B cell (primary cell): ENCODE measurements at regions not wholly inside any gene's neighbourhood (a gene's known extent, or its start where the extent isn't known, plus 50 kb on each side); places are given as distances from the start of the nearest gene placed in this dataset.

Experiments used
- ATAC-seq: fragments of 200-7000 bp; cut with Tn5 transposase; one replicate; pipeline ENCODE4 v1.10.0; 2021; ENCODE audit warnings: low read depth, mild to moderate bottlenecking, moderate number of reproducible peaks, moderate library complexity
- CTCF ChIA-PET: fragments of 350-600 bp; sonication (Branson Sonifier 250); formaldehyde crosslinking; loops from one replicate; lab custom pipeline; 2021; ENCODE audit warnings: antibody characterized with exemption, inconsistent platforms; lab: Charles Lee
- POLR2A ChIA-PET: fragments of 350-600 bp; sonication (Branson Sonifier 250); formaldehyde crosslinking; loops from one replicate; lab custom pipeline; 2021; ENCODE audit warnings: antibody characterized with exemption; lab: Charles Lee
- DNase-seq: peaks from one replicate; pipeline ENCODE4 v3.0.0; 2013
- H2AFZ ChIP-seq: 2 replicates; pipeline ENCODE4 v1.6.1; 2012; ENCODE audit warnings: mild to moderate bottlenecking, low read depth, low read length; ENCODE audit not compliant: insufficient read depth, poor library complexity, severe bottlenecking
- H3K27ac ChIP-seq, 2 donors: 1 replicate in 1 of 2; 2 replicates in 1 of 2; pipeline ENCODE4 v1.5.1; 2012 to 2013; ENCODE audit warnings: low read length in 2 of 2, mild to moderate bottlenecking in 2 of 2, moderate library complexity in 1 of 2
- H3K27me3 ChIP-seq, 4 experiments: fragments of 200-600 bp in 1 of 4; sonication (generic) in 1 of 4; replicated peaks in 1 of 4; 1 replicate in 2 of 4; 2 replicates in 2 of 4; pipeline versions ENCODE4 v1.6.1 to v1.7.0; 2013 to 2016; ENCODE audit warnings: low read length in 3 of 4, mild to moderate bottlenecking in 2 of 4, mixed read lengths in 1 of 4, moderate library complexity in 1 of 4; ENCODE audit not compliant: insufficient read depth in 4 of 4, control insufficient read depth in 3 of 4; ENCODE audit errors: control extremely low read depth in 1 of 4
- H3K36me3 ChIP-seq, 2 experiments: replicated peaks in 1 of 2; 1 replicate in 1 of 2; 2 replicates in 1 of 2; pipeline versions ENCODE4 v1.6.1 to v1.7.1; 2013; ENCODE audit warnings: low read length in 1 of 2; ENCODE audit not compliant: insufficient read depth in 2 of 2, control insufficient read depth in 1 of 2; ENCODE audit errors: control extremely low read depth in 1 of 2, extremely low read depth in 1 of 2
- H3K4me1 ChIP-seq, 2 donors: fragments of 200-600 bp in 1 of 2; sonication (generic) in 1 of 2; 1 replicate in 1 of 2; 2 replicates in 1 of 2; pipeline versions ENCODE4 v1.5.1 to v1.6.1; 2013 to 2017; ENCODE audit warnings: low read length in 2 of 2; ENCODE audit not compliant: control insufficient read depth in 2 of 2, insufficient read depth in 2 of 2
- H3K4me2 ChIP-seq: replicated peaks from 2 replicates; pipeline ENCODE3; 2012; ENCODE audit warnings: mild to moderate bottlenecking, low read depth, low read length; ENCODE audit not compliant: poor library complexity, severe bottlenecking
- H3K4me3 ChIP-seq, 5 experiments: fragments of 200-600 bp in 1 of 5; sonication (generic) in 1 of 5; 1 replicate in 3 of 5; 2 replicates in 2 of 5; pipeline versions ENCODE4 v1.5.1 to v1.7.0; 2011 to 2016; ENCODE audit warnings: low read length in 4 of 5, mild to moderate bottlenecking in 4 of 5, low read depth in 2 of 5, control low read depth in 1 of 5, moderate library complexity in 1 of 5; ENCODE audit not compliant: insufficient read depth in 1 of 5; ENCODE audit errors: control extremely low read depth in 1 of 5, extremely low read depth in 1 of 5
- H3K79me2 ChIP-seq: fragments of 200-600 bp; sonication (generic); one replicate; pipeline ENCODE4 v1.6.0; 2016; ENCODE audit warnings: low read length; ENCODE audit not compliant: control insufficient read depth, insufficient read depth
- H3K9ac ChIP-seq: fragments of 200-600 bp; sonication (generic); 2 replicates; pipeline ENCODE4 v1.6.1; 2017; ENCODE audit warnings: mild to moderate bottlenecking, low read length, moderate library complexity
- H3K9me3 ChIP-seq, 3 donors: one replicate each; pipeline versions ENCODE4 v1.6.1 to v1.7.1; 2013; ENCODE audit warnings: low read length in 2 of 3; ENCODE audit not compliant: control insufficient read depth in 2 of 3, insufficient read depth in 1 of 3; ENCODE audit errors: control extremely low read depth in 1 of 3
- H4K20me1 ChIP-seq: 2 replicates; pipeline ENCODE4 v1.6.0; 2012; ENCODE audit warnings: mild to moderate bottlenecking, low read length; ENCODE audit not compliant: insufficient read depth, control insufficient read depth, poor library complexity, severe bottlenecking
- H3K27ac Mint-ChIP-seq: one replicate; pipeline ENCODE4 v1.8.0; 2021; ENCODE audit warnings: mixed read lengths
- H3K27me3 Mint-ChIP-seq: one replicate; pipeline ENCODE4 v1.8.0; 2021; ENCODE audit warnings: mixed read lengths
- H3K4me1 Mint-ChIP-seq: one replicate; pipeline ENCODE4 v1.8.0; 2021; ENCODE audit warnings: mixed read lengths
- H3K4me3 Mint-ChIP-seq: one replicate; pipeline ENCODE4 v1.8.0; 2021; ENCODE audit warnings: mixed read lengths
- H3K9me3 Mint-ChIP-seq: one replicate; pipeline ENCODE4 v1.8.0; 2022; ENCODE audit warnings: mixed read lengths; ENCODE audit not compliant: insufficient read depth
- EZH2 ChIP-seq: IDR thresholded peaks from 2 replicates; pipeline ENCODE4 v1.6.1; 2012; ENCODE audit warnings: borderline replicate concordance, low read depth, mild to moderate bottlenecking, moderate library complexity, low read length; ENCODE audit not compliant: insufficient read depth, poor library complexity, severe bottlenecking
- WGBS: methylation state at CpG from one replicate; pipeline ENCODE4 v1.1.5; 2013; ENCODE audit warnings: missing lambda C conversion rate; ENCODE audit not compliant: insufficient coverage; 5-methylcytosine and 5-hydroxymethylcytosine counted together
- intact Hi-C: fragments of 100-400 bp; cut with micrococcal nuclease; formaldehyde crosslinking; loops from one replicate; pipeline ENCODE4 v1.10.0; 2022
- TF ChIP-seq, protein P1 (sequence below): fragments of 200-600 bp; IDR thresholded peaks from one replicate; pipeline ENCODE4 v1.8.0; 2022; ENCODE audit warnings: antibody characterized with exemption, mild to moderate bottlenecking

DNA sequence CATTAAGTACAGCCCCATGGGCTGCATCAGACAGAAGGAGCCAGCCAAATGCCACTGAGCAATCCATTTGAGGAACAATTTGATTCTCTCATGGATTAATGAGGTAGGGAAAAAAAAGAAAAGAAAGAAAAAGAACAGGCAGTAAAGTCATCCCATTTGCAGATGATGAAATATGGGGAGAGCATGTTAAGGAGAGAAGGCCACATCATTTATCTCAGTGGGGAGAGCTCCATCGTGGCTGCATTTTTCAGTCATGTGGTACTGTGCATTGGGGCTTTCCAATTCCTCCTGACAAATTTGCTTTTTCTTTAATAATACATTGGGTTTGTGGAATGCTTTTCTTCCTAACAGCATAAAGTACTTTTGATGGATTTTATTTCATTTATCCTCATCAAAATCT lies 375.2 kb upstream of the TLE4 start:
- Histone ChIP-seq H3K9ac (no peak overlapping the region), H4K20me1 (no peaks in the 10 kb centered on the region), H3K4me1 (no peaks in the 10 kb centered on the region), H3K4me3 (no peak overlapping the region), H3K27me3 (peaks cover 0 to 7% (median 0%) of the 10 kb centered on the region in 4 experiments), H3K27ac (no peak overlapping the region), H3K9me3 (no peaks in the 10 kb centered on the region), H3K4me2 (no peak overlapping the region), H2AFZ (no peak overlapping the region), H3K36me3 (no peaks in the 10 kb centered on the region), H3K79me2 (no peaks in the 10 kb centered on the region)
- intact Hi-C loops, result no loop called here
- TF ChIP-seq, protein P1, sequence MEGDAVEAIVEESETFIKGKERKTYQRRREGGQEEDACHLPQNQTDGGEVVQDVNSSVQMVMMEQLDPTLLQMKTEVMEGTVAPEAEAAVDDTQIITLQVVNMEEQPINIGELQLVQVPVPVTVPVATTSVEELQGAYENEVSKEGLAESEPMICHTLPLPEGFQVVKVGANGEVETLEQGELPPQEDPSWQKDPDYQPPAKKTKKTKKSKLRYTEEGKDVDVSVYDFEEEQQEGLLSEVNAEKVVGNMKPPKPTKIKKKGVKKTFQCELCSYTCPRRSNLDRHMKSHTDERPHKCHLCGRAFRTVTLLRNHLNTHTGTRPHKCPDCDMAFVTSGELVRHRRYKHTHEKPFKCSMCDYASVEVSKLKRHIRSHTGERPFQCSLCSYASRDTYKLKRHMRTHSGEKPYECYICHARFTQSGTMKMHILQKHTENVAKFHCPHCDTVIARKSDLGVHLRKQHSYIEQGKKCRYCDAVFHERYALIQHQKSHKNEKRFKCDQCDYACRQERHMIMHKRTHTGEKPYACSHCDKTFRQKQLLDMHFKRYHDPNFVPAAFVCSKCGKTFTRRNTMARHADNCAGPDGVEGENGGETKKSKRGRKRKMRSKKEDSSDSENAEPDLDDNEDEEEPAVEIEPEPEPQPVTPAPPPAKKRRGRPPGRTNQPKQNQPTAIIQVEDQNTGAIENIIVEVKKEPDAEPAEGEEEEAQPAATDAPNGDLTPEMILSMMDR, result no peak
- TF ChIP-seq EZH2, result no peak
- no peak overlapping the region for H3K4me3 Mint-ChIP-seq
- DNase-seq (no peak), ATAC-seq (no peak)
- POLR2A ChIA-PET, result no interaction called here
- no peaks in the 10 kb centered on the region for H3K9me3 Mint-ChIP-seq
- peaks cover 6% of the 10 kb centered on the region for H3K27me3 Mint-ChIP-seq
- no CpG with 5 or more reads among the region's 1 CpG for WGBS
- no peak overlapping the region for H3K27ac Mint-ChIP-seq
- CTCF ChIA-PET, result no interaction called here
- no peaks in the 10 kb centered on the region for H3K4me1 Mint-ChIP-seq

DNA sequence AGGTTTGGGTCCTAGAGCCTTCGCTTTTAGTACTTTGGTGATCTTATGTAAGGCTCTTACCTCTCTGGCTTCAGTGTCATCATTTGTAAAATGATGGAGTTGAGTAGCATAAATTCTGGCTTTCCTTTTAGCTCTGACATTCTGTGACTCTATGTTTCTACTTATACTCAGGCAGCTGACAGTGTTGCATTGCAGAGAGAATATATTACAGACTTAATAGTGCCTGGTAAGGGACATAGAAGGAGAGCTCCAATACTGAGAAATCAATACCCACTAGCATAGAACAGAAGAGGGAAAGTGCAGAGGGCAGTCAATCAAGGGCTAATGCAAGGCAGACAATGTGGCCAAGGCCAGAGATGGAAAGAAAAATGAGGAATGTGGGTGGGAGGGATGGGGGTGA lies 371.4 kb upstream of the TLE4 start:
- Histone ChIP-seq H3K9me3 (no peaks in the 10 kb centered on the region), H3K36me3 (no peaks in the 10 kb centered on the region), H4K20me1 (no peaks in the 10 kb centered on the region), H2AFZ (no peak overlapping the region), H3K4me2 (no peak overlapping the region), H3K27me3 (peaks cover 0 to 7% (median 0%) of the 10 kb centered on the region in 4 experiments), H3K4me1 (no peaks in the 10 kb centered on the region), H3K79me2 (no peaks in the 10 kb centered on the region), H3K9ac (no peak overlapping the region), H3K4me3 (no peak overlapping the region), H3K27ac (no peak overlapping the region)
- POLR2A ChIA-PET, result no interaction called here
- Mint-ChIP-seq H3K4me1 (no peaks in the 10 kb centered on the region), H3K9me3 (no peaks in the 10 kb centered on the region), H3K27me3 (peaks cover 6% of the 10 kb centered on the region), H3K4me3 (no peak overlapping the region), H3K27ac (no peak overlapping the region)
- DNase-seq (no peak), ATAC-seq (no peak)
- no peak for TF ChIP-seq EZH2
- TF ChIP-seq, protein P1, result no peak
- intact Hi-C loops, result no loop called here
- WGBS, result 0% methylated on average over 1 of the region's 1 CpG
- CTCF ChIA-PET, result no interaction called here
